Panc1 (cell line): ENCODE measurements at regions not wholly inside any gene's neighbourhood (a gene's known extent, or its start where the extent isn't known, plus 50 kb on each side); places are given as distances from the start of the nearest gene placed in this dataset.
"Not testable (repeated sequence)": the region's sequence is repeated elsewhere in the genome, so short reads cannot be mapped to it uniquely, and the experiment has no call there.

Source experiments
- ATAC-seq: fragments of 200-7000 bp; cut with Tn5 transposase; 2 replicates; pipeline ENCODE4 v1.9.1; 2020; ENCODE audit warnings: mild to moderate bottlenecking, moderate library complexity
- BruUV-seq: library from RNA; stranded (reverse); fragments of 400-500 nt; replicated peaks from 2 replicates; lab custom pipeline; 2021; lab: Mats Ljungman, UMichigan
- CTCF ChIA-PET: fragments of 300-600 bp; sonication (Branson Sonifier 250); formaldehyde crosslinking; loops from one replicate; lab custom pipeline; 2022; ENCODE audit warnings: antibody characterized with exemption; lab: Charles Lee
- POLR2A ChIA-PET: fragments of 300-600 bp; sonication (Branson Sonifier 250); formaldehyde crosslinking; loops from one replicate; lab custom pipeline; 2022; ENCODE audit warnings: antibody characterized with exemption; lab: Charles Lee
- DNase-seq: peaks from one replicate; pipeline ENCODE4 v3.0.0-alpha.2; 2010; ENCODE audit warnings: low read depth, low spot score
- H3K27ac ChIP-seq: 2 replicates; pipeline ENCODE4 v1.5.1; 2011; ENCODE audit warnings: mild to moderate bottlenecking, low read length, inconsistent platforms
- H3K27me3 ChIP-seq: fragments of 200-500 bp; sonication (Bioruptor generic); 2 replicates; pipeline ENCODE4 v1.6.0; 2014; ENCODE audit warnings: low read length, inconsistent platforms; ENCODE audit not compliant: control insufficient read depth, insufficient read depth
- H3K36me3 ChIP-seq: fragments of 200-500 bp; sonication (Bioruptor generic); 2 replicates; pipeline ENCODE4 v1.5.1; 2014; ENCODE audit warnings: inconsistent platforms, mild to moderate bottlenecking, low read length, moderate library complexity; ENCODE audit not compliant: control insufficient read depth, insufficient read depth
- H3K4me1 ChIP-seq: 2 replicates; pipeline ENCODE4 v1.5.1; 2011; ENCODE audit warnings: inconsistent platforms, mild to moderate bottlenecking, low read length, moderate library complexity; ENCODE audit not compliant: control insufficient read depth, insufficient read depth
- H3K4me3 ChIP-seq, 2 experiments: 2 replicates each; pipeline ENCODE4 v1.5.1; 2011 to 2012; ENCODE audit warnings: low read depth in 2 of 2, low read length in 2 of 2, mild to moderate bottlenecking in 2 of 2, inconsistent platforms in 1 of 2, moderate library complexity in 1 of 2
- H3K9me3 ChIP-seq: fragments of 200-500 bp; sonication (Bioruptor generic); 2 replicates; pipeline ENCODE4 v1.5.1; 2014; ENCODE audit warnings: low read depth, mild to moderate bottlenecking, inconsistent platforms, low read length, moderate library complexity; ENCODE audit not compliant: control insufficient read depth, insufficient read depth
- CTCF ChIP-seq: fragments of 450-650 bp; IDR thresholded peaks from 2 replicates; pipeline ENCODE4 v1.5.1; 2017; ENCODE audit warnings: mild to moderate bottlenecking
- POLR2AphosphoS5 ChIP-seq: IDR thresholded peaks from 2 replicates; pipeline ENCODE4 v1.6.1; 2012; ENCODE audit warnings: mild to moderate bottlenecking, low read depth, low read length, moderate library complexity
- REST ChIP-seq, 2 experiments: IDR thresholded peaks; 2 replicates each; pipeline ENCODE4 v1.6.1; 2011 to 2012; ENCODE audit warnings: low read depth in 2 of 2, control low read depth in 1 of 2, low read length in 1 of 2, mild to moderate bottlenecking in 1 of 2, moderate library complexity in 1 of 2; ENCODE audit not compliant: insufficient read depth in 1 of 2
- SIN3A ChIP-seq: IDR thresholded peaks from 2 replicates; pipeline ENCODE4 v1.6.1; 2012; ENCODE audit warnings: low read depth, mild to moderate bottlenecking, low read length, moderate library complexity, borderline replicate concordance; ENCODE audit not compliant: insufficient read depth
- TCF7L2 ChIP-seq: IDR thresholded peaks from 2 replicates; pipeline ENCODE4 v1.6.1; 2011; ENCODE audit warnings: mild to moderate bottlenecking, low read depth, low read length, inconsistent platforms
- in situ Hi-C: cut with HindIII; loops from 2 replicates; pipeline ENCODE4 v1.10.0; 2016; ENCODE audit warnings: low sequenced_read_pairs, low pct_unique_long_range_greater_than_20kb
- intact Hi-C: fragments of 100-400 bp; cut with micrococcal nuclease; formaldehyde crosslinking; loops from one replicate; pipeline ENCODE4 v1.10.0; 2022; ENCODE audit not compliant: unreplicated experiment

GRCh38 chr18:26628017-26628416 lies 79.7 kb upstream of the KCTD1 start:
- CTCF ChIA-PET: no interaction called here
- intact Hi-C loops: no loop called here
- POLR2A ChIA-PET: no interaction called here

GRCh38 chr18:26624443-26624842 lies 76.1 kb upstream of the KCTD1 start:
- no peaks in the 10 kb centered on the region for H3K27me3 ChIP-seq
- ChIA-PET POLR2A (no interaction called here), CTCF (no interaction called here)
- intact Hi-C loops (no loop called here), in situ Hi-C loops (no loop called here)
- no peak overlapping the region for H3K27ac ChIP-seq
- no peak for TF ChIP-seq POLR2AphosphoS5
- no peak for TF ChIP-seq TCF7L2
- no peak for TF ChIP-seq SIN3A
- TF ChIP-seq CTCF: no peak
- no peak for TF ChIP-seq REST (IDR thresholded peaks at IDR 0.05; ENCODE audit: insufficient read depth in 1 of 2, low read depth in 2 of 2, low read length in 1 of 2)
- no peaks in the 10 kb centered on the region for H3K36me3 ChIP-seq
- DNase-seq (no peak), ATAC-seq (no peak)
- no peaks in the 10 kb centered on the region for H3K4me1 ChIP-seq
- peaks cover 3% of the 10 kb centered on the region; the same call in 1 of the 2 replicates for H3K9me3 ChIP-seq
- H3K4me3 ChIP-seq: no peak overlapping the region
- BruUV-seq: no TSS peak

More at GRCh38 chr18:26628017-26628416, 79.7 kb upstream of the KCTD1 start:
- no peaks in the 10 kb centered on the region for H3K4me1 ChIP-seq
- TF ChIP-seq POLR2AphosphoS5 (no peak), SIN3A (no peak), TCF7L2 (no peak), CTCF (no peak), REST (IDR thresholded peaks at IDR 0.05; ENCODE audit: insufficient read depth in 1 of 2, low read depth in 2 of 2, low read length in 1 of 2) (no peak)
- in situ Hi-C loops: no loop called here
- BruUV-seq: no TSS peak
- no peak for ATAC-seq
- peaks cover 3% of the 10 kb centered on the region; the same call in 1 of the 2 replicates for H3K9me3 ChIP-seq
- H3K27ac ChIP-seq: no peak overlapping the region
- H3K4me3 ChIP-seq: no peak overlapping the region
- no peaks in the 10 kb centered on the region for H3K27me3 ChIP-seq
- DNase-seq: no peak
- no peaks in the 10 kb centered on the region for H3K36me3 ChIP-seq

GRCh38 chr18:26623314-26623713 lies 75.0 kb upstream of the KCTD1 start:
- CTCF ChIA-PET, BruUV-seq, intact Hi-C loops: not testable (repeated sequence)

More at GRCh38 chr18:26623314-26623713, 75.0 kb upstream of the KCTD1 start:
- H3K4me1 ChIP-seq, ATAC-seq, POLR2A ChIA-PET, H3K9me3 ChIP-seq, H3K36me3 ChIP-seq, in situ Hi-C loops, DNase-seq, H3K27me3 ChIP-seq, H3K27ac ChIP-seq, H3K4me3 ChIP-seq: not testable (repeated sequence)
